B cell (primary cell): ENCODE measurements at regions not wholly inside any gene's neighbourhood (a gene's known extent, or its start where the extent isn't known, plus 50 kb on each side); places are given as distances from the start of the nearest gene placed in this dataset.

Source experiments
- ATAC-seq: fragments of 200-7000 bp; cut with Tn5 transposase; one replicate; pipeline ENCODE4 v1.10.0; 2021; ENCODE audit warnings: low read depth, mild to moderate bottlenecking, moderate number of reproducible peaks, moderate library complexity
- CTCF ChIA-PET: fragments of 350-600 bp; sonication (Branson Sonifier 250); formaldehyde crosslinking; loops from one replicate; lab custom pipeline; 2021; ENCODE audit warnings: antibody characterized with exemption, inconsistent platforms; lab: Charles Lee
- POLR2A ChIA-PET: fragments of 350-600 bp; sonication (Branson Sonifier 250); formaldehyde crosslinking; loops from one replicate; lab custom pipeline; 2021; ENCODE audit warnings: antibody characterized with exemption; lab: Charles Lee
- DNase-seq: peaks from one replicate; pipeline ENCODE4 v3.0.0; 2013
- H2AFZ ChIP-seq: 2 replicates; pipeline ENCODE4 v1.6.1; 2012; ENCODE audit warnings: mild to moderate bottlenecking, low read depth, low read length; ENCODE audit not compliant: insufficient read depth, poor library complexity, severe bottlenecking
- H3K27ac ChIP-seq, 2 donors: 1 replicate in 1 of 2; 2 replicates in 1 of 2; pipeline ENCODE4 v1.5.1; 2012 to 2013; ENCODE audit warnings: low read length in 2 of 2, mild to moderate bottlenecking in 2 of 2, moderate library complexity in 1 of 2
- H3K27me3 ChIP-seq, 4 experiments: fragments of 200-600 bp in 1 of 4; sonication (generic) in 1 of 4; replicated peaks in 1 of 4; 1 replicate in 2 of 4; 2 replicates in 2 of 4; pipeline versions ENCODE4 v1.6.1 to v1.7.0; 2013 to 2016; ENCODE audit warnings: low read length in 3 of 4, mild to moderate bottlenecking in 2 of 4, mixed read lengths in 1 of 4, moderate library complexity in 1 of 4; ENCODE audit not compliant: insufficient read depth in 4 of 4, control insufficient read depth in 3 of 4; ENCODE audit errors: control extremely low read depth in 1 of 4
- H3K36me3 ChIP-seq, 2 experiments: replicated peaks in 1 of 2; 1 replicate in 1 of 2; 2 replicates in 1 of 2; pipeline versions ENCODE4 v1.6.1 to v1.7.1; 2013; ENCODE audit warnings: low read length in 1 of 2; ENCODE audit not compliant: insufficient read depth in 2 of 2, control insufficient read depth in 1 of 2; ENCODE audit errors: control extremely low read depth in 1 of 2, extremely low read depth in 1 of 2
- H3K4me1 ChIP-seq, 2 donors: fragments of 200-600 bp in 1 of 2; sonication (generic) in 1 of 2; 1 replicate in 1 of 2; 2 replicates in 1 of 2; pipeline versions ENCODE4 v1.5.1 to v1.6.1; 2013 to 2017; ENCODE audit warnings: low read length in 2 of 2; ENCODE audit not compliant: control insufficient read depth in 2 of 2, insufficient read depth in 2 of 2
- H3K4me2 ChIP-seq: replicated peaks from 2 replicates; pipeline ENCODE3; 2012; ENCODE audit warnings: mild to moderate bottlenecking, low read depth, low read length; ENCODE audit not compliant: poor library complexity, severe bottlenecking
- H3K4me3 ChIP-seq, 5 experiments: fragments of 200-600 bp in 1 of 5; sonication (generic) in 1 of 5; 1 replicate in 3 of 5; 2 replicates in 2 of 5; pipeline versions ENCODE4 v1.5.1 to v1.7.0; 2011 to 2016; ENCODE audit warnings: low read length in 4 of 5, mild to moderate bottlenecking in 4 of 5, low read depth in 2 of 5, control low read depth in 1 of 5, moderate library complexity in 1 of 5; ENCODE audit not compliant: insufficient read depth in 1 of 5; ENCODE audit errors: control extremely low read depth in 1 of 5, extremely low read depth in 1 of 5
- H3K79me2 ChIP-seq: fragments of 200-600 bp; sonication (generic); one replicate; pipeline ENCODE4 v1.6.0; 2016; ENCODE audit warnings: low read length; ENCODE audit not compliant: control insufficient read depth, insufficient read depth
- H3K9ac ChIP-seq: fragments of 200-600 bp; sonication (generic); 2 replicates; pipeline ENCODE4 v1.6.1; 2017; ENCODE audit warnings: mild to moderate bottlenecking, low read length, moderate library complexity
- H3K9me3 ChIP-seq, 3 donors: one replicate each; pipeline versions ENCODE4 v1.6.1 to v1.7.1; 2013; ENCODE audit warnings: low read length in 2 of 3; ENCODE audit not compliant: control insufficient read depth in 2 of 3, insufficient read depth in 1 of 3; ENCODE audit errors: control extremely low read depth in 1 of 3
- H4K20me1 ChIP-seq: 2 replicates; pipeline ENCODE4 v1.6.0; 2012; ENCODE audit warnings: mild to moderate bottlenecking, low read length; ENCODE audit not compliant: insufficient read depth, control insufficient read depth, poor library complexity, severe bottlenecking
- H3K27ac Mint-ChIP-seq: one replicate; pipeline ENCODE4 v1.8.0; 2021; ENCODE audit warnings: mixed read lengths
- H3K27me3 Mint-ChIP-seq: one replicate; pipeline ENCODE4 v1.8.0; 2021; ENCODE audit warnings: mixed read lengths
- H3K4me1 Mint-ChIP-seq: one replicate; pipeline ENCODE4 v1.8.0; 2021; ENCODE audit warnings: mixed read lengths
- H3K4me3 Mint-ChIP-seq: one replicate; pipeline ENCODE4 v1.8.0; 2021; ENCODE audit warnings: mixed read lengths
- H3K9me3 Mint-ChIP-seq: one replicate; pipeline ENCODE4 v1.8.0; 2022; ENCODE audit warnings: mixed read lengths; ENCODE audit not compliant: insufficient read depth
- EZH2 ChIP-seq: IDR thresholded peaks from 2 replicates; pipeline ENCODE4 v1.6.1; 2012; ENCODE audit warnings: borderline replicate concordance, low read depth, mild to moderate bottlenecking, moderate library complexity, low read length; ENCODE audit not compliant: insufficient read depth, poor library complexity, severe bottlenecking
- WGBS: methylation state at CpG from one replicate; pipeline ENCODE4 v1.1.5; 2013; ENCODE audit warnings: missing lambda C conversion rate; ENCODE audit not compliant: insufficient coverage; 5-methylcytosine and 5-hydroxymethylcytosine counted together
- intact Hi-C: fragments of 100-400 bp; cut with micrococcal nuclease; formaldehyde crosslinking; loops from one replicate; pipeline ENCODE4 v1.10.0; 2022
- TF ChIP-seq, protein P1 (sequence below): fragments of 200-600 bp; IDR thresholded peaks from one replicate; pipeline ENCODE4 v1.8.0; 2022; ENCODE audit warnings: antibody characterized with exemption, mild to moderate bottlenecking

GRCh38 chr18:22344908-22345670 is 72.6 kb downstream of the CTAGE1 start:
- WGBS, result no CpG with 5 or more reads among the region's 3 CpGs
- no peak for ATAC-seq
- Histone ChIP-seq H3K79me2 (no peaks in the 10 kb centered on the region), H3K4me1 (no peaks in the 10 kb centered on the region), H2AFZ (no peak overlapping the region), H3K4me2 (no peak overlapping the region), H3K4me3 (no peak overlapping the region), H3K27me3 (peaks cover 0 to 24% (median 12%) of the 10 kb centered on the region in 4 experiments), H3K36me3 (no peaks in the 10 kb centered on the region), H3K27ac (no peak overlapping the region), H3K9ac (no peak overlapping the region), H3K9me3 (peaks cover 0 to 3% (median 0%) of the 10 kb centered on the region in 3 donors), H4K20me1 (no peaks in the 10 kb centered on the region)
- POLR2A ChIA-PET, result no interaction called here
- H3K27ac Mint-ChIP-seq, result no peak overlapping the region
- no peaks in the 10 kb centered on the region for H3K9me3 Mint-ChIP-seq
- TF ChIP-seq EZH2, result no peak
- TF ChIP-seq, protein P1, sequence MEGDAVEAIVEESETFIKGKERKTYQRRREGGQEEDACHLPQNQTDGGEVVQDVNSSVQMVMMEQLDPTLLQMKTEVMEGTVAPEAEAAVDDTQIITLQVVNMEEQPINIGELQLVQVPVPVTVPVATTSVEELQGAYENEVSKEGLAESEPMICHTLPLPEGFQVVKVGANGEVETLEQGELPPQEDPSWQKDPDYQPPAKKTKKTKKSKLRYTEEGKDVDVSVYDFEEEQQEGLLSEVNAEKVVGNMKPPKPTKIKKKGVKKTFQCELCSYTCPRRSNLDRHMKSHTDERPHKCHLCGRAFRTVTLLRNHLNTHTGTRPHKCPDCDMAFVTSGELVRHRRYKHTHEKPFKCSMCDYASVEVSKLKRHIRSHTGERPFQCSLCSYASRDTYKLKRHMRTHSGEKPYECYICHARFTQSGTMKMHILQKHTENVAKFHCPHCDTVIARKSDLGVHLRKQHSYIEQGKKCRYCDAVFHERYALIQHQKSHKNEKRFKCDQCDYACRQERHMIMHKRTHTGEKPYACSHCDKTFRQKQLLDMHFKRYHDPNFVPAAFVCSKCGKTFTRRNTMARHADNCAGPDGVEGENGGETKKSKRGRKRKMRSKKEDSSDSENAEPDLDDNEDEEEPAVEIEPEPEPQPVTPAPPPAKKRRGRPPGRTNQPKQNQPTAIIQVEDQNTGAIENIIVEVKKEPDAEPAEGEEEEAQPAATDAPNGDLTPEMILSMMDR, result no peak
- no peaks in the 10 kb centered on the region for H3K4me1 Mint-ChIP-seq
- DNase-seq, result no peak
- intact Hi-C loops, result no loop called here
- H3K4me3 Mint-ChIP-seq, result no peak overlapping the region
- CTCF ChIA-PET, result no interaction called here
- peaks cover 42% of the 10 kb centered on the region for H3K27me3 Mint-ChIP-seq

- no peak overlapping the region for H3K4me3 Mint-ChIP-seq
- CTCF ChIA-PET, result no interaction called here
- no peak for ATAC-seq
- no peaks in the 10 kb centered on the region for H3K4me1 Mint-ChIP-seq
- H2AFZ ChIP-seq, result no peak overlapping the region
- intact Hi-C loops, result no loop called here
- POLR2A ChIA-PET, result no interaction called here
- H3K36me3 ChIP-seq, result no peaks in the 10 kb centered on the region
- H3K27ac ChIP-seq, result no peak overlapping the region
- no peaks in the 10 kb centered on the region for H3K79me2 ChIP-seq
- no peak for DNase-seq
- H3K9me3 Mint-ChIP-seq, result no peaks in the 10 kb centered on the region
- peaks cover 0 to 22% (median 11%) of the 10 kb centered on the region in 4 experiments for H3K27me3 ChIP-seq
- no peak overlapping the region for H3K9ac ChIP-seq
- no peak for TF ChIP-seq EZH2
- TF ChIP-seq, protein P1, result no peak
- H3K9me3 ChIP-seq, result peaks cover 0 to 3% (median 0%) of the 10 kb centered on the region in 3 donors
- no CpG with 5 or more reads among the region's 1 CpG for whole genome bisulfite sequencing
- no peak overlapping the region for H3K27ac Mint-ChIP-seq
- peaks cover 35% of the 10 kb centered on the region for H3K27me3 Mint-ChIP-seq
- no peak overlapping the region for H3K4me2 ChIP-seq
- no peaks in the 10 kb centered on the region for H4K20me1 ChIP-seq
- no peak overlapping the region for H3K4me3 ChIP-seq
- H3K4me1 ChIP-seq, result no peaks in the 10 kb centered on the region
Measured at GRCh38 chr18:22344445-22344844, 73.3 kb downstream of the CTAGE1 start.
